ENCODE measurements at regions not wholly inside any gene's neighbourhood (a gene's known extent, or its start where the extent isn't known, plus 50 kb on each side); places are given as distances from the start of the nearest gene placed in this dataset.

GRCh38 chr18:38966841-38967240 lies 1401.2 kb upstream of the CELF4 start (continued):
- no peak for TF ChIP-seq E4F1 (IDR thresholded peaks at IDR 0.05; ENCODE audit: borderline replicate concordance, partially characterized antibody)
- no peak for TF ChIP-seq ASH2L (IDR thresholded peaks at IDR 0.05; ENCODE audit: borderline replicate concordance, low read depth)
- no peak for TF ChIP-seq ZNF274 (IDR thresholded peaks at IDR 0.05; ENCODE audit: insufficient read depth, insufficient read length)
- no peak for TF ChIP-seq FOXK2 (IDR thresholded peaks at IDR 0.05)

DNA sequence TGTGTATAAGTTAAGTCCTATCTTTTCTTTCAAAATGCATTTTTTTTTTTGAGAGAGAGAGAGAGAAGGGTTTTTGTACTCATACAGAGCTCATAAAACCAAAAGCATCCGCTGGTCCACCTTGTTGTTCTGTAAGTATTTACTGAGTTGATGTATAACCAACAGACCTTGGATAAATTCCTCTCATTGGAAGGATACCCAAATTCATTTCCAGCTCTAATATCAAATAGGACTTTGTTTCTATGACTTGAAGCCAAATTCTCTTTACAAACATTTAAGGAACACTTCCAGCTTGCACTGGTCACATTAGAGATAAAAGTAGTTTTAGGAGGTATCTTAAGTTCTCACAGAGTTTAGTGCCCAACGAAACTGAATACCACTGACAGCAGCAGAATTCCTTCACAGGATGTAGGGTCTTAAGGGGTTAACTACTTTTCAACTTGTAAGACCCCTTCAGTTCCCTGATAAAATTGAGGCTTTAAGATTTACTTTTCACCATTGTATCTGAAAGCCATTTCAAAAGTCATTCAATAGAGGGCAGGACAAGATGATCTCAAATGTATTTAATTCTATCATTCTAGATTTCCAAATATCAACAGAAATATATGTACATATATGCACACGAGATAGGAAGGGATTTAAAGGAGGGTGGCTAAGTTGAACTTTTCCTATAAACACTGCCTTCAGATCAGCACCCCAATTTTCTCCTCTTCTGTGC lies 1398.5 kb upstream of the CELF4 start:
- no peak for DNase-seq (ENCODE audit: low read depth, low spot score)
- no peak overlapping the region for H3K4me3 ChIP-seq
- ChIA-PET SMC1A (ENCODE audit: uncharacterized antibody, unreplicated experiment) (interaction anchor here (0.9 to 4.8 kb wide), 3 partner anchors 9 to 22 kb away, joined by 3 to 29 read pairs (median 4); no protein-coding TSS in a partner anchor), RAD21 (ENCODE audit: unreplicated experiment) (interaction anchor here (1.5 kb wide), 1 partner anchor 24 kb away, joined by 3 read pairs; no protein-coding TSS in a partner anchor), POLR2A (no interaction called here), CTCF (interaction anchor here (0.6 to 1.9 kb wide), 4 partner anchors 8 to 246 kb away, joined by 3 to 6 read pairs (median 4); no protein-coding TSS in a partner anchor)
- no peaks in the 10 kb centered on the region for H3K79me2 ChIP-seq (ENCODE audit: control insufficient read depth, insufficient read depth, low read length)
- in situ Hi-C loops (cut with MboI), result no loop called here
- no peaks in the 10 kb centered on the region for H3K36me3 ChIP-seq (ENCODE audit: control insufficient read depth in 2 of 2, insufficient read depth in 2 of 2, low read length in 1 of 2)
- BruUV-seq (replicated peaks), result no TSS peak
- H4K20me1 ChIP-seq (ENCODE audit: control insufficient read depth, insufficient read depth), result no peaks in the 10 kb centered on the region
- no peaks in the 10 kb centered on the region for H3K27me3 ChIP-seq (replicated peaks in 1 of 2; ENCODE audit: control insufficient read depth in 2 of 2, insufficient read depth in 2 of 2, low read length in 1 of 2)
- FAIRE-seq, result no peak
- no peaks in the 10 kb centered on the region for H3K4me1 ChIP-seq (ENCODE audit: control insufficient read depth, insufficient read depth, low read length)
- no peak overlapping the region for H2AFZ ChIP-seq (ENCODE audit: control insufficient read depth, low read depth, low read length)
- H3K9ac ChIP-seq (ENCODE audit: control insufficient read depth, insufficient read depth, low read length), result no peak overlapping the region
- no peaks in the 10 kb centered on the region for H3K9me3 ChIP-seq (replicated peaks; ENCODE audit: control insufficient read depth, insufficient read depth, low read length)
- intact Hi-C loops (cut with micrococcal nuclease; ENCODE audit: unreplicated experiment), result no loop called here
- WGBS (ENCODE audit: insufficient coverage, insufficient replicate concordance, low lambda C conversion rate, missing lambda C conversion rate), result 9% methylated on average over 3 of the region's 3 CpGs
- no peak overlapping the region for H3K4me2 ChIP-seq (ENCODE audit: control insufficient read depth, insufficient read depth)
- no peak overlapping the region for H3K27ac ChIP-seq (ENCODE audit: control insufficient read depth, insufficient read depth)
- no peak for ATAC-seq
- TF ChIP-seq PBX3 (IDR thresholded peaks at IDR 0.05; ENCODE audit: insufficient replicate concordance, low read depth, low read length), result no peak
- TF ChIP-seq CTCF (IDR thresholded peaks at IDR 0.05 in 2 of 3, conservative IDR thresholded peaks at IDR 0.05 in 1 of 3; ENCODE audit: control insufficient read depth in 2 of 3, extremely low read depth in 1 of 3, insufficient read depth in 1 of 3, low read depth in 3 of 3, low read length in 3 of 3), result no peak
- no peak for TF ChIP-seq CREM (IDR thresholded peaks at IDR 0.05; ENCODE audit: low read depth)
- TF ChIP-seq BACH1 (IDR thresholded peaks at IDR 0.05; ENCODE audit: borderline replicate concordance), result no peak
- no peak for TF ChIP-seq PAX5 (IDR thresholded peaks at IDR 0.05; ENCODE audit: borderline replicate concordance, low read depth, low read length)
- no peak for TF ChIP-seq BCL11A (IDR thresholded peaks at IDR 0.05; ENCODE audit: low read depth, low read length)
- TF ChIP-seq KLF5 (IDR thresholded peaks at IDR 0.05; ENCODE audit: partially characterized antibody), result no peak
- no peak for TF ChIP-seq EED (IDR thresholded peaks at IDR 0.05; ENCODE audit: low read depth)
- no peak for TF ChIP-seq NFXL1 (IDR thresholded peaks at IDR 0.05; ENCODE audit: borderline replicate concordance)
- TF ChIP-seq SMARCA5 (IDR thresholded peaks at IDR 0.05), result no peak
- TF ChIP-seq NR2C1 (IDR thresholded peaks at IDR 0.05), result no peak
- TF ChIP-seq, protein P1, sequence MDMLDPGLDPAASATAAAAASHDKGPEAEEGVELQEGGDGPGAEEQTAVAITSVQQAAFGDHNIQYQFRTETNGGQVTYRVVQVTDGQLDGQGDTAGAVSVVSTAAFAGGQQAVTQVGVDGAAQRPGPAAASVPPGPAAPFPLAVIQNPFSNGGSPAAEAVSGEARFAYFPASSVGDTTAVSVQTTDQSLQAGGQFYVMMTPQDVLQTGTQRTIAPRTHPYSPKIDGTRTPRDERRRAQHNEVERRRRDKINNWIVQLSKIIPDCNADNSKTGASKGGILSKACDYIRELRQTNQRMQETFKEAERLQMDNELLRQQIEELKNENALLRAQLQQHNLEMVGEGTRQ (IDR thresholded peaks at IDR 0.05; ENCODE audit: borderline replicate concordance, low read depth, low read length), result no peak
- TF ChIP-seq MTA3 (IDR thresholded peaks at IDR 0.05; ENCODE audit: borderline replicate concordance, low read length), result no peak

All from GM12878 (cell line).